ENCODE measurements at regions not wholly inside any gene's neighbourhood (a gene's known extent, or its start where the extent isn't known, plus 50 kb on each side); places are given as distances from the start of the nearest gene placed in this dataset.

DNA sequence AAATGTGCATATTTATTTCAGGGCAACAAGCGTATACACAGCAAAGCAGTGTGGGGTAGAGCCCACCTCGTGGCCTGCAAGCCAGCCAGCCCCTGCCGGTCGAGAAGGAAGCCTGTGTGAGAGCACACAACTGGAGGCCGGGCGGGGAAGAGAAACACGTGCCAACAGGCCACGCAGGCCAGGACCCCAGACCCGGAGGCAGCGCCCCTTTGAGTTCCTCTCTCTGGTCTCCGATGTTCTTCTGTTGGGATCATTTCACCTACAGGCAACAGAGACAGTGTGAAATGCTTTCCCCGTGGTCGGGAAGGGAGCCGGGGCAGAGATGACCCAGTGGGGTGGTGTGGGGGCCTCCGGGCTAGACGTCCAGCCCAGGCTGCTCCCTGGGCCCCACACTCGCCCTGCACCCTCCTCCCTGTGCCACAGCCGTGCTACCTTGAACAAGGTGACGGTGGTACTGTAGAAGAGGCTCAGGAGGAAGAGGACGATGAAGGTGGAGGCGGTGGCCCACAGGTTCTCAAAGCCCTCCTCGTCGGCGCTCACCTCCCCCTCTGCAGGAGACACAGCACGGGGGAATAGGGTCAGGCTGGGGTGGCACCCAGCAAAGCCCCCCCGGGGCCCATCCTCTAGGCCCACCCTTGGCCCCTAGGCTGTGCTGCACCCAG lies 325.5 kb downstream of the TMEM121 start:
- TF ChIP-seq, protein P1, sequence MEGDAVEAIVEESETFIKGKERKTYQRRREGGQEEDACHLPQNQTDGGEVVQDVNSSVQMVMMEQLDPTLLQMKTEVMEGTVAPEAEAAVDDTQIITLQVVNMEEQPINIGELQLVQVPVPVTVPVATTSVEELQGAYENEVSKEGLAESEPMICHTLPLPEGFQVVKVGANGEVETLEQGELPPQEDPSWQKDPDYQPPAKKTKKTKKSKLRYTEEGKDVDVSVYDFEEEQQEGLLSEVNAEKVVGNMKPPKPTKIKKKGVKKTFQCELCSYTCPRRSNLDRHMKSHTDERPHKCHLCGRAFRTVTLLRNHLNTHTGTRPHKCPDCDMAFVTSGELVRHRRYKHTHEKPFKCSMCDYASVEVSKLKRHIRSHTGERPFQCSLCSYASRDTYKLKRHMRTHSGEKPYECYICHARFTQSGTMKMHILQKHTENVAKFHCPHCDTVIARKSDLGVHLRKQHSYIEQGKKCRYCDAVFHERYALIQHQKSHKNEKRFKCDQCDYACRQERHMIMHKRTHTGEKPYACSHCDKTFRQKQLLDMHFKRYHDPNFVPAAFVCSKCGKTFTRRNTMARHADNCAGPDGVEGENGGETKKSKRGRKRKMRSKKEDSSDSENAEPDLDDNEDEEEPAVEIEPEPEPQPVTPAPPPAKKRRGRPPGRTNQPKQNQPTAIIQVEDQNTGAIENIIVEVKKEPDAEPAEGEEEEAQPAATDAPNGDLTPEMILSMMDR (conservative IDR thresholded peaks at IDR 0.05; ENCODE audit: low read depth, low read length): no peak
- TF ChIP-seq EZH2phosphoT487 (IDR thresholded peaks at IDR 0.05; ENCODE audit: borderline replicate concordance, low read length): no peak
